HepG2 (cell line): ENCODE measurements at regions not wholly inside any gene's neighbourhood (a gene's known extent, or its start where the extent isn't known, plus 50 kb on each side); places are given as distances from the start of the nearest gene placed in this dataset.

ENCODE experiments used
- ATAC-seq: fragments of 200-7000 bp; cut with Tn5 transposase; 3 replicates; pipeline ENCODE4 v1.9.1; 2020; ENCODE audit warnings: mild to moderate bottlenecking, moderate library complexity
- BruUV-seq: library from RNA; stranded (reverse); fragments of 400-500 nt; replicated peaks from 2 replicates; lab custom pipeline; 2021; lab: Mats Ljungman, UMichigan
- CTCF ChIA-PET: fragments of 300-600 bp; formaldehyde crosslinking; extraction: SDS; loops from one replicate; lab custom pipeline; 2021; ENCODE audit warnings: low total read pairs, inconsistent platforms, low intra/inter-chr PET ratio; lab: Yijun Ruan, JAX
- POLR2A ChIA-PET: fragments of 350-600 bp; sonication (Branson Sonifier 250); formaldehyde crosslinking; loops from one replicate; lab custom pipeline; 2020; ENCODE audit warnings: antibody characterized with exemption, inconsistent platforms; lab: Yijun Ruan, JAX
- DNase-seq: peaks from one replicate; pipeline ENCODE4 v3.0.0-alpha.2; 2015; ENCODE audit warnings: low spot score
- FAIRE-seq: peaks from 3 replicates; lab custom pipeline; 2011; peaks lifted over from hg19 to GRCh38; lab: Jason Lieb, UNC
- H2AFZ ChIP-seq: one replicate; pipeline ENCODE4 v1.6.1; 2011; ENCODE audit warnings: low read length, inconsistent platforms
- H3K27ac ChIP-seq: fragments of 300-600 bp; 3 replicates; pipeline ENCODE4 v1.8.0; 2011; ENCODE audit warnings: mixed run types, mild to moderate bottlenecking, mixed read lengths, low read length, inconsistent platforms; ENCODE audit not compliant: insufficient read depth; ENCODE audit errors: extremely low read length
- H3K27me3 ChIP-seq, 2 experiments: fragments of 200-600 bp in 1 of 2; 2 replicates in 1 of 2; 3 replicates in 1 of 2; pipeline versions ENCODE4 v1.6.0 to v1.8.0; 2011; ENCODE audit warnings: low read length in 2 of 2, mild to moderate bottlenecking in 2 of 2, moderate library complexity in 2 of 2, inconsistent platforms in 1 of 2; ENCODE audit not compliant: insufficient read depth in 2 of 2, control insufficient read depth in 1 of 2
- H3K36me3 ChIP-seq, 2 experiments: fragments of 200-600 bp in 1 of 2; replicated peaks in 1 of 2; 2 replicates in 1 of 2; 3 replicates in 1 of 2; pipeline versions ENCODE4 v1.5.1 to v1.8.0; 2011; ENCODE audit warnings: low read length in 2 of 2, inconsistent platforms in 1 of 2; ENCODE audit not compliant: insufficient read depth in 2 of 2, control insufficient read depth in 1 of 2
- H3K4me1 ChIP-seq: 2 replicates; pipeline ENCODE4 v1.5.1; 2012; ENCODE audit warnings: low read length, inconsistent platforms; ENCODE audit not compliant: insufficient read depth
- H3K4me2 ChIP-seq: 2 replicates; pipeline ENCODE4 v1.6.0; 2011; ENCODE audit warnings: low read depth, low read length, inconsistent platforms
- H3K4me3 ChIP-seq, 3 experiments: fragments of 200-600 bp in 1 of 3; sonication (generic), shearing (Covaris generic) in 1 of 3; replicated peaks in 1 of 3; 2 replicates each; pipeline ENCODE4 v1.5.1; 2011 to 2016; ENCODE audit warnings: low read length in 3 of 3, inconsistent platforms in 2 of 3, low read depth in 2 of 3, mild to moderate bottlenecking in 2 of 3, control low read depth in 1 of 3, mixed read lengths in 1 of 3; ENCODE audit not compliant: insufficient read depth in 1 of 3
- H3K79me2 ChIP-seq: one replicate; pipeline ENCODE4 v1.6.1; 2011; ENCODE audit warnings: low read length, inconsistent platforms; ENCODE audit not compliant: insufficient read depth
- H3K9ac ChIP-seq: 2 replicates; pipeline ENCODE4 v1.6.0; 2011; ENCODE audit warnings: mild to moderate bottlenecking, low read depth, low read length, inconsistent platforms; ENCODE audit not compliant: insufficient read depth
- H3K9me3 ChIP-seq: 2 replicates; pipeline ENCODE4 v1.5.1; 2012; ENCODE audit warnings: mild to moderate bottlenecking, low read length
- H4K20me1 ChIP-seq: 2 replicates; pipeline ENCODE4 v1.6.0; 2011; ENCODE audit warnings: inconsistent platforms, mild to moderate bottlenecking, low read length, moderate library complexity; ENCODE audit not compliant: insufficient read depth
- EHMT2 ChIP-seq: fragments of 200-600 bp; sonication (generic); IDR thresholded peaks from 2 replicates; pipeline ENCODE4 v1.7.0; 2017; ENCODE audit warnings: antibody characterized with exemption, low read depth, low read length, borderline replicate concordance
- ZNF484 ChIP-seq: sonication (generic); formaldehyde crosslinking; IDR thresholded peaks from 2 replicates; pipeline ENCODE4 v1.5.1; 2020; ENCODE audit warnings: mild to moderate bottlenecking, low read depth, missing genetic modification reagents, borderline replicate concordance
- whole genome bisulfite sequencing: methylation state at CpG from one replicate; pipeline ENCODE4 v1.1.6; 2017; ENCODE audit warnings: low lambda C conversion rate; 5-methylcytosine and 5-hydroxymethylcytosine counted together
- in situ Hi-C: cut with HindIII; loops from 2 replicates; pipeline ENCODE4 v1.10.0; 2017; ENCODE audit warnings: low pct_unique_long_range_greater_than_20kb; ENCODE audit not compliant: extremely low pct_ligation_motif_present
- intact Hi-C: fragments of 100-400 bp; cut with micrococcal nuclease; formaldehyde crosslinking; loops from one replicate; pipeline ENCODE4 v1.10.0; 2022; ENCODE audit not compliant: unreplicated experiment
- TF ChIP-seq, protein P1 (sequence below): sonication (generic); formaldehyde crosslinking; IDR thresholded peaks from 2 replicates; pipeline ENCODE4 v1.5.1; 2020; ENCODE audit warnings: mild to moderate bottlenecking, missing genetic modification reagents, moderate library complexity

- Histone ChIP-seq H3K4me3 (no peak overlapping the region), H3K9ac (no peak overlapping the region; the same call in 1 of the 2 replicates), H3K27ac (peak overlapping the region; percentile 90), H3K36me3 (no peaks in the 10 kb centered on the region), H3K4me1 (peaks cover 45% of the 10 kb centered on the region), H3K27me3 (no peaks in the 10 kb centered on the region), H3K9me3 (no peaks in the 10 kb centered on the region), H3K79me2 (no peaks in the 10 kb centered on the region), H2AFZ (no peak overlapping the region), H4K20me1 (no peaks in the 10 kb centered on the region), H3K4me2 (no peak overlapping the region)
- ChIA-PET CTCF (no interaction called here), POLR2A (no interaction called here)
- BruUV-seq = no TSS peak
- 86% methylated on average over 7 of the region's 7 CpGs for WGBS
- FAIRE-seq (no peak), DNase-seq (no peak), ATAC-seq (no peak)
- in situ Hi-C loops (loop anchor here (10.0 kb wide), 1 partner anchor 150 kb away; no protein-coding TSS in a partner anchor), intact Hi-C loops (loop anchor here (5.0 to 10.0 kb wide), 2 partner anchors 377 to 430 kb away; no protein-coding TSS in a partner anchor)
- TF ChIP-seq EHMT2 (0 out of 2 replicates have a peak, but pooled peaks have one; percentile 30), ZNF484 (CRISPR knock-in tag) (no peak)
- TF ChIP-seq, protein P1, sequence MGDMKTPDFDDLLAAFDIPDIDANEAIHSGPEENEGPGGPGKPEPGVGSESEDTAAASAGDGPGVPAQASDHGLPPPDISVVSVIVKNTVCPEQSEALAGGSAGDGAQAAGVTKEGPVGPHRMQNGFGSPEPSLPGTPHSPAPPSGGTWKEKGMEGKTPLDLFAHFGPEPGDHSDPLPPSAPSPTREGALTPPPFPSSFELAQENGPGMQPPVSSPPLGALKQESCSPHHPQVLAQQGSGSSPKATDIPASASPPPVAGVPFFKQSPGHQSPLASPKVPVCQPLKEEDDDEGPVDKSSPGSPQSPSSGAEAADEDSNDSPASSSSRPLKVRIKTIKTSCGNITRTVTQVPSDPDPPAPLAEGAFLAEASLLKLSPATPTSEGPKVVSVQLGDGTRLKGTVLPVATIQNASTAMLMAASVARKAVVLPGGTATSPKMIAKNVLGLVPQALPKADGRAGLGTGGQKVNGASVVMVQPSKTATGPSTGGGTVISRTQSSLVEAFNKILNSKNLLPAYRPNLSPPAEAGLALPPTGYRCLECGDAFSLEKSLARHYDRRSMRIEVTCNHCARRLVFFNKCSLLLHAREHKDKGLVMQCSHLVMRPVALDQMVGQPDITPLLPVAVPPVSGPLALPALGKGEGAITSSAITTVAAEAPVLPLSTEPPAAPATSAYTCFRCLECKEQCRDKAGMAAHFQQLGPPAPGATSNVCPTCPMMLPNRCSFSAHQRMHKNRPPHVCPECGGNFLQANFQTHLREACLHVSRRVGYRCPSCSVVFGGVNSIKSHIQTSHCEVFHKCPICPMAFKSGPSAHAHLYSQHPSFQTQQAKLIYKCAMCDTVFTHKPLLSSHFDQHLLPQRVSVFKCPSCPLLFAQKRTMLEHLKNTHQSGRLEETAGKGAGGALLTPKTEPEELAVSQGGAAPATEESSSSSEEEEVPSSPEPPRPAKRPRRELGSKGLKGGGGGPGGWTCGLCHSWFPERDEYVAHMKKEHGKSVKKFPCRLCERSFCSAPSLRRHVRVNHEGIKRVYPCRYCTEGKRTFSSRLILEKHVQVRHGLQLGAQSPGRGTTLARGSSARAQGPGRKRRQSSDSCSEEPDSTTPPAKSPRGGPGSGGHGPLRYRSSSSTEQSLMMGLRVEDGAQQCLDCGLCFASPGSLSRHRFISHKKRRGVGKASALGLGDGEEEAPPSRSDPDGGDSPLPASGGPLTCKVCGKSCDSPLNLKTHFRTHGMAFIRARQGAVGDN (CRISPR knock-in tag) = no peak
These were observed 296.9 kb upstream of the NECTIN3 start for GRCh38 chr3:110774496-110775265.
